Spleen (tissue), 7 donors: ENCODE measurements at regions not wholly inside any gene's neighbourhood (a gene's known extent, or its start where the extent isn't known, plus 50 kb on each side); places are given as distances from the start of the nearest gene placed in this dataset.

Source experiments
- POLR2A ChIP-seq, 3 donors: fragments of 450-650 bp; IDR thresholded peaks; one replicate each; pipeline ENCODE4 v1.5.1; 2017; ENCODE audit warnings: antibody characterized with exemption in 3 of 3, mild to moderate bottlenecking in 1 of 3
- TF ChIP-seq, protein P1 (sequence below), 11 experiments: fragments of 200-600 bp in 7 of 11; fragments of 450-650 bp in 4 of 11; sonication (generic) in 4 of 11; IDR thresholded peaks in 8 of 11; conservative IDR thresholded peaks in 3 of 11; 1 replicate in 7 of 11; 2 replicates in 4 of 11; pipeline versions ENCODE4 v1.4.0 to v1.8.0; 2016 to 2021; ENCODE audit warnings: antibody characterized with exemption in 11 of 11, inconsistent platforms in 4 of 11, mild to moderate bottlenecking in 1 of 11
- donor health status: DM: no; HTN: no; CAD: no; lungs with moderate emphysema.
- donor health status: DM: no; HTN: no; CAD: no.
- donor health status: DM: no; HTN: no; CAD: no.

DNA sequence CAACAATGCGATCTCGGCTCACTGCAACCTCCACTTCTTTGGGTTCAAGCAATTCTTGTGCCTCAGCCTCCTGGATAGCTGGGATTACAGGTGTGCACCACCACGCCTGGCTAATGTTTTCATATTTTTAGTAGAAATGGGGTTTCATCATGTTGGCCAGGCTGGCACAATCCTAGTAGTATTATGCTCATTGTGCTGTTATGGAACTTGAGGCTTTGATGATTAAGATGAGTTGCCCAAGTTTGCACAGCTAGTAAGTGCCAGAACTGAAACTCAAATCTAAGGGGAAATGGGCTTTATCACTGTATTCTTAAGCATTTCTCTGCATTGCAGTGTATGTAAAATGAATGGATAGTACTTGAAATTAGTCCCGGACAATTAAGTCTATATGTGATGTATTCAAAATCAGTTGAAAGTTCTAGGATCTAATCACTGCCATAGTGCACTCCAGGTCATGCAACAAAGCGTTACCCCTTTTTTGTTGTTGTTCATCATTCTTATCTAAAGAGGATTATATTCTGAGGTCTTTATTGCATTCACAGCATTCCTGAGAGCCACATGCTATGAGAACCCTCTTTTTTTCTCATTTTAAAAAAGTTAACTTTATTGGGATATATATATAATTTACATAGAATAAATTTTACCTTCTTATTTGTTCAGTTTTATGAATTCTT, 378.7 kb upstream of the CNTN6 start:
- no peak for TF ChIP-seq POLR2A (IDR thresholded peaks at IDR 0.05)
- TF ChIP-seq, protein P1, sequence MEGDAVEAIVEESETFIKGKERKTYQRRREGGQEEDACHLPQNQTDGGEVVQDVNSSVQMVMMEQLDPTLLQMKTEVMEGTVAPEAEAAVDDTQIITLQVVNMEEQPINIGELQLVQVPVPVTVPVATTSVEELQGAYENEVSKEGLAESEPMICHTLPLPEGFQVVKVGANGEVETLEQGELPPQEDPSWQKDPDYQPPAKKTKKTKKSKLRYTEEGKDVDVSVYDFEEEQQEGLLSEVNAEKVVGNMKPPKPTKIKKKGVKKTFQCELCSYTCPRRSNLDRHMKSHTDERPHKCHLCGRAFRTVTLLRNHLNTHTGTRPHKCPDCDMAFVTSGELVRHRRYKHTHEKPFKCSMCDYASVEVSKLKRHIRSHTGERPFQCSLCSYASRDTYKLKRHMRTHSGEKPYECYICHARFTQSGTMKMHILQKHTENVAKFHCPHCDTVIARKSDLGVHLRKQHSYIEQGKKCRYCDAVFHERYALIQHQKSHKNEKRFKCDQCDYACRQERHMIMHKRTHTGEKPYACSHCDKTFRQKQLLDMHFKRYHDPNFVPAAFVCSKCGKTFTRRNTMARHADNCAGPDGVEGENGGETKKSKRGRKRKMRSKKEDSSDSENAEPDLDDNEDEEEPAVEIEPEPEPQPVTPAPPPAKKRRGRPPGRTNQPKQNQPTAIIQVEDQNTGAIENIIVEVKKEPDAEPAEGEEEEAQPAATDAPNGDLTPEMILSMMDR (IDR thresholded peaks at IDR 0.05 in 8 of 11, conservative IDR thresholded peaks at IDR 0.05 in 3 of 11): no peak
